GM12878 (cell line): ENCODE measurements at regions not wholly inside any gene's neighbourhood (a gene's known extent, or its start where the extent isn't known, plus 50 kb on each side); places are given as distances from the start of the nearest gene placed in this dataset.

ENCODE experiments used
- ATF2 ChIP-seq: IDR thresholded peaks from 2 replicates; pipeline ENCODE4 v1.6.1; 2012; ENCODE audit warnings: low read length, inconsistent platforms
- CTCF ChIP-seq, 3 experiments: IDR thresholded peaks in 2 of 3; conservative IDR thresholded peaks in 1 of 3; 2 replicates each; pipeline ENCODE4 v1.5.1; 2011; ENCODE audit warnings: low read depth in 3 of 3, low read length in 3 of 3, mild to moderate bottlenecking in 3 of 3, control low read depth in 2 of 3, moderate library complexity in 2 of 3, inconsistent platforms in 1 of 3, mixed read lengths in 1 of 3; ENCODE audit not compliant: control insufficient read depth in 2 of 3, insufficient read depth in 1 of 3; ENCODE audit errors: extremely low read depth in 1 of 3
- E2F4 ChIP-seq: IDR thresholded peaks from 2 replicates; pipeline ENCODE4 v1.6.1; 2012; ENCODE audit warnings: low read depth, low read length, improper control_type of control experiment
- JUND ChIP-seq: IDR thresholded peaks from 2 replicates; pipeline ENCODE4 v1.6.1; 2012; ENCODE audit warnings: low read depth, mild to moderate bottlenecking, low read length, improper control_type of control experiment, moderate library complexity
- POLR2A ChIP-seq: IDR thresholded peaks from 2 replicates; pipeline ENCODE4 v1.6.1; 2011; ENCODE audit warnings: low read depth, mild to moderate bottlenecking, low read length

GRCh38 chr4:65805936-65806335 lies 135.6 kb upstream of the EPHA5 start:
- TF ChIP-seq E2F4 (no peak), CTCF (IDR thresholded peaks at IDR 0.05 in 2 of 3, conservative IDR thresholded peaks at IDR 0.05 in 1 of 3; ENCODE audit: control insufficient read depth in 2 of 3, extremely low read depth in 1 of 3, insufficient read depth in 1 of 3, low read depth in 3 of 3, low read length in 3 of 3) (no peak), JUND (no peak), ATF2 (no peak), POLR2A (no peak)
